Sigmoid colon (tissue), 3 donors: ENCODE measurements at regions not wholly inside any gene's neighbourhood (a gene's known extent, or its start where the extent isn't known, plus 50 kb on each side); places are given as distances from the start of the nearest gene placed in this dataset.

Experiments
- POLR2A ChIP-seq, 2 donors: fragments of 450-650 bp; IDR thresholded peaks; one replicate each; pipeline ENCODE4 v1.6.1; 2016; ENCODE audit warnings: antibody characterized with exemption in 2 of 2, mild to moderate bottlenecking in 2 of 2, moderate library complexity in 2 of 2
- TF ChIP-seq, protein P1 (sequence below), 4 experiments: fragments of 450-650 bp in 3 of 4; fragments of 200-600 bp in 1 of 4; IDR thresholded peaks; one replicate each; pipeline ENCODE4 v1.5.1; 2016 to 2019; ENCODE audit warnings: antibody characterized with exemption in 4 of 4, mild to moderate bottlenecking in 3 of 4, moderate library complexity in 2 of 4

DNA sequence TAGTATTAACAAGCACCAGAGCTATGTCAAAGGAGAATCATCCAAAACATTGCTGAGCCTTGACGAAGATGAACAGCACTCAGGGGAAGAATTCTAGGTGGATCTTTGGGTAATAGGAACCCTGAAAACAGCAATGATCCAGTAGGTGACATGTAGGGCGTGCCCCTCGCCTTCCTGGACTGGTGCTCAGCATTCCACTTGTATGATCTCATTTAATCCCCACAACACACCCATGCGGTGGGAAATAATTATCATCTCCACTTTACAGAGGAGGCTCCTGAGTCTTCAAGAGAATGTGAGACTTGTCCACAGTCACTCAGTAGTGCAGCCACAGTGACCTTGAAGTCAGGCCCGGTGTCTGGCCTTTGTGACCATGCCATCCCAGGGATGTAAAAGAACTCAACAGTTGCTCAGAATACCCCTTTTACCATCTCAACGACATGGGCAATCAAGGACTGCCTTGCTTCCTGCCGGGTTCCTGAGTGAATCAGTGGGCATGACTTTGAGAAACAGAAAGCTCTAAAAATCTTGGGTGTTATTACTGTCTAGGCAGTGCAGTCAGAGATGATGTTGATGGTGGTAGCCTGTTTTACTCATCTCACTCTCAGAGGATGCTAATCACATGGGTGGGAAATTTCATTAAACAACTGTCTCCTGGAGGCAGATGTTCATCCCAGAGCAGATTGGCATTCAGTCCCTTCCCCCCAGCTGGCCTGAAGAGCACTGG, 161.6 kb downstream of the BCL11A start:
- no peak for TF ChIP-seq POLR2A (IDR thresholded peaks at IDR 0.05)
- TF ChIP-seq, protein P1, sequence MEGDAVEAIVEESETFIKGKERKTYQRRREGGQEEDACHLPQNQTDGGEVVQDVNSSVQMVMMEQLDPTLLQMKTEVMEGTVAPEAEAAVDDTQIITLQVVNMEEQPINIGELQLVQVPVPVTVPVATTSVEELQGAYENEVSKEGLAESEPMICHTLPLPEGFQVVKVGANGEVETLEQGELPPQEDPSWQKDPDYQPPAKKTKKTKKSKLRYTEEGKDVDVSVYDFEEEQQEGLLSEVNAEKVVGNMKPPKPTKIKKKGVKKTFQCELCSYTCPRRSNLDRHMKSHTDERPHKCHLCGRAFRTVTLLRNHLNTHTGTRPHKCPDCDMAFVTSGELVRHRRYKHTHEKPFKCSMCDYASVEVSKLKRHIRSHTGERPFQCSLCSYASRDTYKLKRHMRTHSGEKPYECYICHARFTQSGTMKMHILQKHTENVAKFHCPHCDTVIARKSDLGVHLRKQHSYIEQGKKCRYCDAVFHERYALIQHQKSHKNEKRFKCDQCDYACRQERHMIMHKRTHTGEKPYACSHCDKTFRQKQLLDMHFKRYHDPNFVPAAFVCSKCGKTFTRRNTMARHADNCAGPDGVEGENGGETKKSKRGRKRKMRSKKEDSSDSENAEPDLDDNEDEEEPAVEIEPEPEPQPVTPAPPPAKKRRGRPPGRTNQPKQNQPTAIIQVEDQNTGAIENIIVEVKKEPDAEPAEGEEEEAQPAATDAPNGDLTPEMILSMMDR (IDR thresholded peaks at IDR 0.05): no peak
